Bronchial epithelial cell (primary cell): ENCODE measurements at regions not wholly inside any gene's neighbourhood (a gene's known extent, or its start where the extent isn't known, plus 50 kb on each side); places are given as distances from the start of the nearest gene placed in this dataset.
"Not testable (repeated sequence)": the region's sequence is repeated elsewhere in the genome, so short reads cannot be mapped to it uniquely, and the experiment has no call there.

Source experiments
- DNase-seq: peaks from one replicate; pipeline ENCODE4 v3.0.0-alpha.2; 2010; ENCODE audit warnings: low read depth
- FAIRE-seq: peaks from 2 replicates; lab custom pipeline; 2011; peaks lifted over from hg19 to GRCh38; lab: Jason Lieb, UNC
- H3K27me3 ChIP-seq: 2 replicates; pipeline ENCODE4 v1.5.1; 2011; ENCODE audit warnings: low read length; ENCODE audit not compliant: control insufficient read depth, insufficient read depth
- H3K36me3 ChIP-seq: 2 replicates; pipeline ENCODE4 v1.5.1; 2011; ENCODE audit warnings: low read length; ENCODE audit not compliant: control insufficient read depth, insufficient read depth
- H3K4me3 ChIP-seq: 2 replicates; pipeline ENCODE4 v1.5.1; 2011; ENCODE audit warnings: mild to moderate bottlenecking, low read depth, low read length, control low read depth
- TF ChIP-seq, protein P1 (sequence below): IDR thresholded peaks from 2 replicates; pipeline ENCODE4 v1.5.1; 2011; ENCODE audit warnings: mild to moderate bottlenecking, moderate library complexity, low read length, control low read depth, inconsistent platforms; ENCODE audit not compliant: insufficient read depth, severe bottlenecking

DNA sequence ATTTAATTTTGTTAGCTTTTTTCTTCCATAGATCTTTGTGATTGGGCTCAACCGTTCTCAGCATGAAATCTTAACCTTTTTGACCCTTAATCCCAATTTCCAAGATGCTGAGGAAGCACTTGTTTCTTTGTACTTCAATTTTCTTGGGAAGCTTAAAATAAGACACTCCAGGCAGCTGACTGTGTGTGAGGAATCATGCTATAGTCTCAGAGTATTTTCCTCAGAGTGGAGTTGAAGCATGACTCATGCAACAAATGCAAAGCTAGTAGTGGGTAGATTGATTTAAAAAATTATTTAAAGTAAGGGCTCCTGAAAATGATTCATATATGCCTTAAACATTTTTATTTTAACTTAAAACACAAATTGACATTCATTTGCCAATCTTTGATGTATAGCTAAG lies 168.7 kb downstream of the BTBD3 start:
- peak; percentile 5 for DNase-seq
- Histone ChIP-seq H3K36me3 (no peaks in the 10 kb centered on the region), H3K27me3 (no peaks in the 10 kb centered on the region), H3K4me3 (no peak overlapping the region)
- TF ChIP-seq, protein P1, sequence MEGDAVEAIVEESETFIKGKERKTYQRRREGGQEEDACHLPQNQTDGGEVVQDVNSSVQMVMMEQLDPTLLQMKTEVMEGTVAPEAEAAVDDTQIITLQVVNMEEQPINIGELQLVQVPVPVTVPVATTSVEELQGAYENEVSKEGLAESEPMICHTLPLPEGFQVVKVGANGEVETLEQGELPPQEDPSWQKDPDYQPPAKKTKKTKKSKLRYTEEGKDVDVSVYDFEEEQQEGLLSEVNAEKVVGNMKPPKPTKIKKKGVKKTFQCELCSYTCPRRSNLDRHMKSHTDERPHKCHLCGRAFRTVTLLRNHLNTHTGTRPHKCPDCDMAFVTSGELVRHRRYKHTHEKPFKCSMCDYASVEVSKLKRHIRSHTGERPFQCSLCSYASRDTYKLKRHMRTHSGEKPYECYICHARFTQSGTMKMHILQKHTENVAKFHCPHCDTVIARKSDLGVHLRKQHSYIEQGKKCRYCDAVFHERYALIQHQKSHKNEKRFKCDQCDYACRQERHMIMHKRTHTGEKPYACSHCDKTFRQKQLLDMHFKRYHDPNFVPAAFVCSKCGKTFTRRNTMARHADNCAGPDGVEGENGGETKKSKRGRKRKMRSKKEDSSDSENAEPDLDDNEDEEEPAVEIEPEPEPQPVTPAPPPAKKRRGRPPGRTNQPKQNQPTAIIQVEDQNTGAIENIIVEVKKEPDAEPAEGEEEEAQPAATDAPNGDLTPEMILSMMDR, result no peak
- FAIRE-seq, result no peak

DNA sequence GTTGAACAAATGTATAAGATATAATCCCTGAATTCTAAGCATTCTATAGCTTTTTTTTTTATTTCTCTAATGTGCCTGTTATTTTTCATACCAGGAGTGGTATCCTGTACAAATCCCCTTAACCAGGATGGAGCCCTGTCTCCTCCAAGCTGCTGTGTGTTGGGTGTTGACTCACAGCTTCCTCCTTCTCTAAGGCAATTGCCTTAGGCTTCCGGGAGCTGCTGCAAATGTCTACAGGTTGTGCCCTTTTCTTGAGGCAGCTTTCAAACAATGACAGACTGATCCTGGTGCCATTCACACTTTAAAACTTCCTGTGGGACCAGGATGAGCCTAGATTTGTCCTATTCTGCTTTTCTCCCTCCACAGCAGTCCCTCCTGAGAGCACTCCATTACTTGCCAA lies 173.2 kb downstream of the BTBD3 start:
- Histone ChIP-seq H3K36me3 (no peaks in the 10 kb centered on the region), H3K27me3 (no peaks in the 10 kb centered on the region), H3K4me3 (no peak overlapping the region)
- TF ChIP-seq, protein P1, result no peak
- DNase-seq, result peak; percentile 2
- no peak for FAIRE-seq

DNA sequence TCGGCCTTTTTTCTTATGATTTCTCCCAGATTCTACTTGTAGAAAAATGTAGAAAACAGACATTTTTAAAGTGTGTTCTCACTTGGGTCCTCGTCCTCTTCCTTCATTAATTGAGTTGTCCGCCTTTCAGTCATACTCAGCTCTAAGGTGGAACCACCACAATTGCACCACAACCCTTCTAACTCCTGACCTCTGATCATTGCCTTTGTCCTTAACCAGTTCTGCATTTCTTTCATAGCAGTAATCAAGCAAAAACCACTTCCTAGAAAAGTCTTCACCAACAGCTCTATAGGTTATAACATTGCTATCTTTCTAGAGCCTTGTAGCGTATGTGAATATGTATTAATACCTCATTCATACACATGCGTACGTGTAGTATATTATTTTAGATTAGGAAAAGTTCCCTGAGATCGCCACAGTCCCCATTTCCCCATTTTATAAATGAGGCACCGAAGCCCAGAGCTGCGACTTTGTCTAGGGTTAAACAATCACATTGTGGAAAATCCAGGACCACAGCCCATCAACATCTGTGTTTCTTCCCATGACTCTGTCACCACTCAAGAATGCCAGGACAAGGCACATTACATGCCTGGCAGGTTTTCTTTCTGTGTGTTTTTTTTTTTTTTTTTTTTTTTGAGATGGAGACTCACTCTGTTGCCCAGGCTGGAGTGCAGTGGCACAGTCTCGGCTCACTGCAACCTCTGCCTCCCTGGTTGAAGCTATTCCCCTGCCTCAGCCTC lies 175.5 kb downstream of the BTBD3 start:
- Histone ChIP-seq H3K4me3 (no peak overlapping the region), H3K36me3 (no peaks in the 10 kb centered on the region), H3K27me3 (no peaks in the 10 kb centered on the region)
- DNase-seq, result no peak
- FAIRE-seq, result no peak
- TF ChIP-seq, protein P1, result no peak

DNA sequence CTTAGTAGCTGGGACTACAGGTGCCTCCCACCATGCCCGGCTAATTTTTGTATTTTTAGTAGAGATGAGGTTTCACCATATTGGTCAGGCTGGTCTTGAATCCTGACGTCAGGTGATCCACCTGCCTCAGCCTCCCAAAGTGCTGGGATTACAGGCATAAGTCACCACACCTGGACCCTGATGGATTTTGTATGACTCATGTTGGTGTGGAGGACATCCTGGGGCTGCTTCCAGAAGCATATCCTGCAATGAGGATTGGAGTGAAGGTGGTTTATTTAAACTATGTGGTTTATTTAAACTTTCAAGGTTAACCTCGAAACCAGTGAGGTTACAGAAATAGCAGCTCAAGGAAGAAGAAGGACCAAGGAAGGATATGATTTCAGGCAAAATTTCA lies 176.1 kb downstream of the BTBD3 start:
- H3K36me3 ChIP-seq, H3K27me3 ChIP-seq, H3K4me3 ChIP-seq, DNase-seq, FAIRE-seq: not testable (repeated sequence)

DNA sequence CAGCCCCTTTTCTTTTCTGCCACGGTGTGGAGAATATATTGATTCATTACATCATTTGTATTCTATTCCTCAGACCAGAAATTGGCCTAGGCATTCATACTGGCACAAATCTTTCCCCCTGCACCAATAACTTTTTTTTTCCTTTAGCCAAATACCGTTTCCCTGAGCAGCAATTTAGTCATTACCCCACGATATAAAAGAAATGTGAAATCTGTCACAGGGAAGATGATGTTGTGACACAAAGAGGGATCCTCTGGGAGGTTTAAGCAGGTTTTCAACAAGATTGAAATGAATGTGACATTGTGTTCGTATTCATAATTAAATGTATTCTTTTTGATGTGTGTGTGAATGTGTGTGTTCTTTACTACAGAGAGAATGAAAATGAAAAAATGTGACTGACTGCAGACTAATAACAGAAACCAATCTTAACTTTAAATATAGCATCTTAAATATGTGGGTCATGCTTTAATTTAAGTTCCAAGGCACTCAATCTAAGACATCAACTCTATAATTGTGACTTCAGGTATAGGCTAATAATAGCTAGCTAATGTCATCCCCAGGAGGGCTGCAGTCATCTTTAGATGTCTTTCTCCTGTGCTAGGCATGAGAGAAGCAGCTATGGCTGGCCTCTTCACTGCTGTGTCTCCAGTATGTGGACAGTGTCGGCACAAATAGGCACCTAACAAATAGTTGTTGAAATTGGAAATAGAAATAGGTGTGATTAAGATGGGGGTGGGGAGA lies 177.7 kb downstream of the BTBD3 start:
- no peak overlapping the region for H3K4me3 ChIP-seq
- no peaks in the 10 kb centered on the region for H3K27me3 ChIP-seq
- TF ChIP-seq, protein P1, result no peak
- no peak for FAIRE-seq
- no peak for DNase-seq
- H3K36me3 ChIP-seq, result no peaks in the 10 kb centered on the region

DNA sequence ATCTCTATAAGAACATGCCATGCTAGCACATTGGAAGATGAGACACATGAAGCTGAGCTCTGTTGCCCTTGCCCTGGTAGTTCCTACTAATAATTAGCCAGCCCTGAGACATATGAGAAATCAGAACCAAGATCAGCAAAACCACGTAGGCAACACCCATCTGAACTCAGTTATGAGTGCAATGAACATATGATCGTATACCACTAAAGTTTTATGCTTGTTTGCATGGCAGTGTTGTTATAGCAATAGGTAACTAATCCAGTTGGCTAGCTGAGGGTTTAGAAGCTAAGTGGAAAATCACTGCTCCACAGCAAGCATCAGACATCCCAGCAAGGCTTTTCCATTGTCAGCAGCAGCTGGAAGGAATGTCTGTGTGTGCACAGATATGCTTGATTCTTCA lies 180.7 kb downstream of the BTBD3 start:
- no peaks in the 10 kb centered on the region for H3K36me3 ChIP-seq
- FAIRE-seq (no peak), DNase-seq (no peak)
- H3K4me3 ChIP-seq, result no peak overlapping the region
- TF ChIP-seq, protein P1, result no peak
- H3K27me3 ChIP-seq, result no peaks in the 10 kb centered on the region
